Thoracic aorta (tissue), 2 donors: ENCODE measurements at regions not wholly inside any gene's neighbourhood (a gene's known extent, or its start where the extent isn't known, plus 50 kb on each side); places are given as distances from the start of the nearest gene placed in this dataset.

Experiments used
- ATAC-seq: fragments of 150-250 bp; one replicate; pipeline ENCODE4 v1.8.0; 2017; ENCODE audit warnings: low read depth; ENCODE audit not compliant: insufficient number of reproducible peaks, low FRiP score
- DNase-seq: peaks from one replicate; pipeline ENCODE4 v3.0.0-alpha.2; 2020; ENCODE audit warnings: low spot score
- H3K27ac ChIP-seq, 2 donors: fragments of 200-600 bp; sonication (generic); 1 replicate in 1 of 2; 2 replicates in 1 of 2; pipeline ENCODE4 v1.5.1; 2016; ENCODE audit warnings: mild to moderate bottlenecking in 2 of 2, moderate library complexity in 2 of 2
- H3K27me3 ChIP-seq: fragments of 200-600 bp; sonication (generic); replicated peaks from 2 replicates; pipeline ENCODE4 v1.6.0; 2016; ENCODE audit warnings: mild to moderate bottlenecking; ENCODE audit not compliant: insufficient read depth
- H3K36me3 ChIP-seq: fragments of 200-600 bp; sonication (generic); one replicate; pipeline ENCODE4 v1.5.1; 2016
- H3K4me1 ChIP-seq, 2 donors: fragments of 200-600 bp; sonication (generic); 1 replicate in 1 of 2; 2 replicates in 1 of 2; pipeline versions ENCODE4 v1.5.1 to v1.6.0; 2016; ENCODE audit warnings: low read depth in 2 of 2, mild to moderate bottlenecking in 1 of 2; ENCODE audit not compliant: control insufficient read depth in 1 of 2
- H3K4me3 ChIP-seq: fragments of 200-600 bp; sonication (generic); 2 replicates; pipeline ENCODE4 v1.5.1; 2016; ENCODE audit warnings: mild to moderate bottlenecking
- H3K9me3 ChIP-seq: fragments of 200-600 bp; sonication (generic); 2 replicates; pipeline ENCODE4 v1.5.1; 2016
- CTCF ChIP-seq: fragments of 200-600 bp; sonication (generic); IDR thresholded peaks from one replicate; pipeline ENCODE4 v1.5.1; 2019; ENCODE audit warnings: antibody characterized with exemption

GRCh38 chr4:114279711-114280110 is 300.3 kb upstream of the ARSJ start:
- no peak for TF ChIP-seq CTCF
- Histone ChIP-seq H3K27me3 (no peaks in the 10 kb centered on the region), H3K4me3 (no peak overlapping the region), H3K27ac (peak overlapping the region in 1 of 2 donors; percentile 73), H3K9me3 (no peaks in the 10 kb centered on the region), H3K4me1 (peaks cover 16 to 24% of the 10 kb centered on the region in 2 donors), H3K36me3 (no peaks in the 10 kb centered on the region)
- ATAC-seq = no peak
- no peak for DNase-seq

DNA sequence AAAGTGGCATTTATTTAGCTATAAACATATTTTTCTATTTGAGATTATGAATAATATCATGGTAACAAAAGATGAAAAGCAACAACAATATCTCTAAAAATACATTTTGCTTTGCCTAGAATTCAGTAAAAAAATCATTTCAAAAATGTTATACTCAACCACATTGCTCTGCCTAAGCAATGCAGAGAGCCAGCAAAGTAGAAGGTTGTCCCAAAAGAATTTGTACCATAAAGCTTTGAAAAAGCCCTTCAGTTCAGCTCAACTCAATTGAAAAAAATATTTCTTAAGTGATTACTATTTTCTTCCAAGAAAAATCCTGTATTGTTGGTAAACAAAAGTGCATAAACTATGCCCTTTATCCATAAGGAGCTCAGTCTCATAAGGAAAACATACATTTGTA is 301.2 kb upstream of the ARSJ start:
- H3K36me3 ChIP-seq = no peaks in the 10 kb centered on the region
- no peak overlapping the region for H3K4me3 ChIP-seq
- no peaks in the 10 kb centered on the region for H3K9me3 ChIP-seq
- no peak for ATAC-seq
- peak overlapping the region in 1 of 2 donors; percentile 73 for H3K27ac ChIP-seq
- TF ChIP-seq CTCF = no peak
- no peaks in the 10 kb centered on the region for H3K27me3 ChIP-seq
- peaks cover 16 to 23% of the 10 kb centered on the region in 2 donors for H3K4me1 ChIP-seq
- no peak for DNase-seq

GRCh38 chr4:114281164-114281960 is 301.9 kb upstream of the ARSJ start:
- ATAC-seq (peak; percentile 83), DNase-seq (no peak)
- Histone ChIP-seq H3K27me3 (no peaks in the 10 kb centered on the region), H3K36me3 (no peaks in the 10 kb centered on the region), H3K27ac (peak overlapping the region; percentile 55 to 73), H3K9me3 (peaks cover 5% of the 10 kb centered on the region), H3K4me3 (no peak overlapping the region), H3K4me1 (peaks cover 15 to 16% of the 10 kb centered on the region in 2 donors)
- TF ChIP-seq CTCF = no peak

DNA sequence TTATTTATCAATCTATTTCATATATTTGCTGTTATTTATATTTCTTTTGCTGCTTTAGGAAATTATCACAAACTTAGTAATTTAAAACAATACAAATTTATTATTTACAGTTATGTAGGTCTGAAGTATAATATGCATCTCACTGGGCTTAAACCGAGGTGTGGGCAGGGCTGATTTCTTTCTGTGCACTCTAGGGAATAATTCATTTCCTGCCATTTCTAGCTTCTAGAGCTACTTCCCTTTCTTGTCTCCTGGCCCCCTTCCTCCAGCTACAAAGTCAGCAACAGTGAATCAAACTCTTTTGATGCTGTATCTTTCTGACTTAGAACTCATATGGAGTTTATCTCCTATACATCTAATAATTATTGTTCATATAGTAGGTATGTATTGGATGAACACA is 303.5 kb upstream of the ARSJ start:
- DNase-seq (no peak), ATAC-seq (no peak)
- no peak overlapping the region for H3K27ac ChIP-seq
- peaks cover 14 to 16% of the 10 kb centered on the region in 2 donors for H3K4me1 ChIP-seq
- no peak overlapping the region for H3K4me3 ChIP-seq
- H3K27me3 ChIP-seq = no peaks in the 10 kb centered on the region
- no peak for TF ChIP-seq CTCF
- H3K9me3 ChIP-seq = peaks cover 6% of the 10 kb centered on the region
- no peaks in the 10 kb centered on the region for H3K36me3 ChIP-seq

- peaks cover 6% of the 10 kb centered on the region for H3K9me3 ChIP-seq
- no peak overlapping the region for H3K27ac ChIP-seq
- DNase-seq (no peak), ATAC-seq (no peak)
- H3K27me3 ChIP-seq = no peaks in the 10 kb centered on the region
- no peak overlapping the region for H3K4me3 ChIP-seq
- TF ChIP-seq CTCF = no peak
- H3K36me3 ChIP-seq = no peaks in the 10 kb centered on the region
- peaks cover 14 to 16% of the 10 kb centered on the region in 2 donors for H3K4me1 ChIP-seq
These were observed 305.2 kb upstream of the ARSJ start for GRCh38 chr4:114284629-114285028.
